NCI-H2171 (cell line): ENCODE measurements at regions not wholly inside any gene's neighbourhood (a gene's known extent, or its start where the extent isn't known, plus 50 kb on each side); places are given as distances from the start of the nearest gene placed in this dataset.
"Not testable (repeated sequence)": the region's sequence is repeated elsewhere in the genome, so short reads cannot be mapped to it uniquely, and the experiment has no call there.

ENCODE experiments used
- DNase-seq: peaks from one replicate; lab custom pipeline; 2025; lab: John Stamatoyannopoulos, UW

DNA sequence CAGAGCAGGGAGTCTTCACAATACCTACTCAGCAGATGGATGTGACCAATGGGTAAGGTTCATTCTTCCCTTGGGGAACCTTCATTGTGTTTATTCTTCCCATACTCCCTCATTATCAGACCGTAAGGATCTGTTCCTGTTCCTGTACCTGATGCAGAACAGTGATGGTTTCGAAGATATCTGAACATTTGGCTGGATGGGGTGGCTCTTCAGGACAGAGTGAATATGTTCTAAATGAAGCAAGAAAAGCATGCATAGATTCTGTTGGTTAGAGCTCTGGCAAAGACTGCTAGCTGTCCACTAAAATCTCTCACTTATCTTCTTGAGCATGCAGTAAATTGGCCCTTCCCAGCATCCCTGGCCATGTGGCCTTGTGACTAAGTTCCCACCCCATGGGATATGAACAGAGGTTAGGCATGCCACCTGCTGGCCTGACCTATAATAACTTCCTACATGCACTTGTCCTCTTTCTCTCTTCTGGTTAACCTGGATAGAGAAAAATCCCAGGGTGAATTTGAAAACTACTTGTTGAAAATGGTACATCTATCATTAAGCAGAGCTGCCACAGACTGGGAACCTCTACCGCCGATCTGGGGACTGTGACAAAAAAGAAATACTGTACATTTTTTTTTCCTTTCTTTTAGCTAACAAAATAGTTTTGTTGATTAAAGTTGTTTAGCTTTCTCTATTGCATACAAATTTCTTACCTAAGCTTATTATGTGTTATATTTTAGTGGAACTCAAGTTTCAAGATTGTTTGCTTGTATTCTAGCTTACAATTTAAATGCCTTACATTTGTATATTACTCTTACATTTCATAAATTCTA is 60.0 kb upstream of the BANK1 start:
- DNase-seq: no peak

DNA sequence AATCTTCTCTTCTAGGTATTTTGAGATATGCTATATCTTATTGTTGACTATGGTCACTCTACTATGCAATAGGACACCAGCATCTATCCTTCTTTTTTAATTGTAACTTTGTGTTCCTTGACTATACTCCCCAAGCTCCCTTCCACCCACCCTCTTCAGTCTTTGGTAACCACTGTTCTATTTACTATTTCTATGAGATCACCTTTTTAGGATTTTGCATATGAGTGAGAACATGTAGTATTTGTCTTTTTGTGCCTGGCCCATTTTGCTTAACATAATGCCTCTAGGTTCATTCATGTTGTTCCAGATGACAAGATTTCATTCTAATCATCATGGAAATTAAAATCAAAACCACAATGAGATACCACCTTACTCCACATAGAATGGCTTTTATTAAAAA is 63.3 kb upstream of the BANK1 start:
- DNase-seq: no peak

DNA sequence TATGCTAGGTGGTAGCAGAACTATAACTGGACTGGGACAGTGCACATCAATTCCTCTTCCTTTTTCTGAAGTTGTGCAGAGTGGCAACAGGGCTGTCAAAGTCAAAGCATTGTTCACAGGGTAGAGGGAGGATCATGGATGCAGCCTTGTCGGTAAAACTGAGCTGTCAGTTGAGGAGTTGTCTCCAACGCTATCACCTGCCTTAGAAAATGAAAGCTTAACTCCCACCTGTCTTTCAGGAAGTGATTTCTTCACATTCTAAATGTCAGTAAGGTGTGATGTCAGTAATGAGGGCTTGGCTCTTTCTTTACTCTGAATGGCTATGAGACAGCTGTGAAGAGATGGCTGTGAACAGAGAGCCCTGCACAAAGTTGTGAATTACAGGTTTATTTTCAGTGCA is 66.4 kb upstream of the BANK1 start:
- no peak for DNase-seq

- no peak for DNase-seq
These were observed 71.7 kb upstream of the BANK1 start for GRCh38 chr4:101718810-101719209.

- peak; percentile 67 for DNase-seq
These were observed 78.8 kb upstream of the BANK1 start for GRCh38 chr4:101711590-101712260.

GRCh38 chr4:101710806-101711205 is 79.7 kb upstream of the BANK1 start:
- DNase-seq: no peak

GRCh38 chr4:101708293-101709039 is 82.1 kb upstream of the BANK1 start:
- DNase-seq: no peak

- DNase-seq: no peak
These were observed 82.9 kb upstream of the BANK1 start for GRCh38 chr4:101707596-101707995.

DNA sequence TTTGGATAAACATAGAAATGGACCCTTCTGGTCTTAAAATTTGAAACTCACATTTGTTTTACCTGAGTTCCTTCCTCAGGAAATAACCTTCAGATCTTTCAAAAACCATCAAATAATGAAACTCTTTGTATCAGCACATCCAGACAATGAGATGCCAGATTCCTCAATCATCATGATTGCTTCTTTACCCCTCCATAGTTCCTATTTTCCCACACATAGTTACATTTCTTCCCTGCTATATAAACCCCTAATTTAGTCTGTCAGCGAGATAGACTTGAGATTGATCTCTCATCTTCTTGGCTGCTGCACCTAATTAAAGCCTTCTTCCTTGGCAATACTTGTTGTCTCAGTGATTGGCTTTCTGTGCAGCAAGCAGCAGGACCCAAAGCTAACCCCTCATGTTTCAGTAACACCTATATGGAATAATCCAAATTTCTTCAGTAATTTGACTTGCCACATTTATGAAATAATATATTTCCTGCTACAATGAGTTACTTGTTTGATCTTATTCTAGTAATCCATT is 83.9 kb upstream of the BANK1 start:
- no peak for DNase-seq

- no peak for DNase-seq
These were observed 89.0 kb upstream of the BANK1 start for GRCh38 chr4:101701551-101701950.

DNA sequence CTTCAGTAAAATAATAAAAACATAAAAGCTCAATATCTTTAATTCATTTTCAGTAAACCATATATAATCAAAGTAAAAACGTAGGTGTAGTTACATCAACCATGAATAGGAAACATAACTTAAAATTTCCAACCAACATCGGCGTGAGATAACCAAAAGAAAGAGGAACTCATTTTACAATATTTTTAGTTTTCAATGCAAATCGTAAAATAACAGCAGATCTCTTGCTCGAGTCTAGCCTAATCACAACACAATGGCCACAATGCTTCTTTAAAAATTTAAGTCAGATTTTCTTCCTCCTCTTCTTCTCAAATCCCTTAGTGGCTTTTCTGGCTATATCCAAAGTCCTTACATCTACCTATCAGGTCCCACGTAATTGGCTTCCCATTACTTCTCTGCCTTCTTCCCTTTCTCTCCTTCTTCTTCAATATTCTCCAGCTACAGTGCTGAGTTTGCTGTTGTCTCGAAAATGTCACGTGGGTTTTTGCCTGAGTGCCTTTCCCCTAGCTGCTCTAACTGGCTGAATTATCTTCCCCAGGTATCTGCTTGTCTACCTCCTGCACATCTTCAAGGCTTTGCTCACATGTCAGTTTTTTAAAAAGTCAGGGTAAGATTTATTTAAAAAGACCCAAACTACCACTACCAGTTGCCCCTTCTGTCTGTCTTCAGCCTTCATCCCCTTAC is 90.9 kb upstream of the BANK1 start:
- no peak for DNase-seq

- no peak for DNase-seq
These were observed 93.3 kb upstream of the BANK1 start for GRCh38 chr4:101697266-101697665.

DNA sequence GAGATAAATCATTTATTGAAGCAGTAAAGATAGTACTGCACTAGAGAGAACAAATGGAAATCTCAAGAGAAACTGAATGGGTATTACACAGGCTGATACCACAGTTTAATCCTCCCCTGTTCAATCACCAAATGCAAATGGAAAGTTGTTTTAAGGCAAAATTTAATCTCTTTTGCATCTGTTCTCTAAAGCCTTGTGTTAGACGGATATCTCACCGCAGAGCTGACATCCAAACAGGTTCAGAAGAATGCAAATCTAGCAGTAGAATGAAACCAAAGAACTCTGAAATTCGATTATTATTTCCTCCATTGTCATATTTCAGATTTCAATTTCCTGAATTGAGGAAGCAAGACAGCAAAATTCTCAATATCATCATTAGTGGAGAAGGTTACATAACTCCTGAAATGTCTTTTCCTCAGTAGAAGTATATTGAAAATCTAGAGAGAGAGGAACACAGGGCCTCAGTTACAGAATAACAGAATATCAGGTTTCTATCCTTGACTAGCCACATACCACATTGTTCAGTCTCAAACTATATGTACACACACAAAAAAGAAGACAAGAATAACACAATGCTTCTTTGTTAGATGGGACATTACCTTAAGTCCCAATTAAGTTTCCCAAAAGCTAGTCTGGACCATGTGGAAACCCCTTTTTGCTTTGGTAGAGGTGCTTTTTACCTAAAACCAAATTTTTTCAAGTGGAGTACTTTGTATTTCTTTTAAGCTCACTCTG is 94.1 kb upstream of the BANK1 start:
- no peak for DNase-seq

DNA sequence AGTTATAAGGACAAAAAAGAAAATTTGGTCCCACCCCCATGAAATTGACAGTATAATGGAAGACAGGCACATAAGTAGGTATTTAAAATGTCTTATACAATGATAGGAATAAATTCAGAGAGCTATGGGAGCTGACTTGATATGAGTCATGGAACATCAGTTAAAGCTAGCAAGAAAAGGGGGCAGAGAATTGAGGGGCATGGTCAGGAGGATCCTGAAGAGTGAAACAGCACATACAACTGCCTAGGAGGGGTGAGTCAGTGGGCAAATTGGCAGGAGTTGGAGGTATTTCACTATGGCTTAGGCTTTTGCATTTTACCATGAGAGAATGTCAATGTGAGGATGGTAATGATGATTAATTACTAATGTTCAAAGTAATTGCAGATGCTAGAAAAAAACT is 95.4 kb upstream of the BANK1 start:
- DNase-seq: no peak

DNA sequence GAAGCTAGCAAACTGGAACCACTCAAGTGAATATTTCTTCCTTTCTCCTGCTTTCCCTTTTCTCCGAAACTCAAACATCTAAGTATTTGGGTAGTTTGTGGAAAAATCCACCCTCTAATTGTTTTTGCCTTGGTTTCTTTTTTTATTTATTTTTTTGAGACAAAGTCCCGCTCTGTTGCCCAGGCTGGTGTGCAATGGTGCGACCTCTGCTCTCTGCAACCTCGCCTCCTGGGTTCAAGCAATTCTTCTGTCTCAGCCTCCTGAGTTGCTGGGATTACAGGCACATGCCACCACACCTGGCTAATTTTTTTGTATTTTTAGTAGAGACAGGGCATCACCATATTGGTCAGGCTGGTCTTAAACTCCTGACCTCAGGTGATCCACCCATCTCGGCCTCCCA is 96.1 kb upstream of the BANK1 start:
- not testable (repeated sequence) for DNase-seq

DNA sequence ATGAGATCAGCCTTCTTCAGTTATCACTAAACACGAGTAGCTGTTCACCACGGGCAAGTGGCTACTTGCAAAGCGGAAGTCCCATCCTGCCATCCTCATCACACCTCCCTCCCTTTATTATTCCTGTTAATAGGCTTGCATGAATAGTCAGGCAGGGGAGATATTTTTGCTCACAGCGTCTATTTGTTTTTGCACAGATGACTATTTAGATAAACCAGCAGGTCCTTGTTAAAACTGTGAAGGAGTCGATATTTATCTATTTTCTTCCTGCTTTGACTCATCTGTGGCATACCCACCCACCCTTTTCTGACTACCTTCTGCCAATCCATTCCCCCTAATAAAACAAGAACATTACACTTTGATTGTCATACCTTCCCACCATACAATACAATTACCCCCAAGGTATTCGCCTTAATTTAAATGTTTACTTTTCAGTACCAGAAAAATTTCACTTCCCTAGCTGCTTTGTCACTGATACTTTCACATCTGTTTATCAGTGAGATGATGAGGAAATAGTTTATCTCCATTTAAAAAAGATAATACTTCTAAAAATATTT is 96.6 kb upstream of the BANK1 start:
- peak; percentile 37 for DNase-seq

GRCh38 chr4:101689220-101689619 is 101.3 kb upstream of the BANK1 start:
- DNase-seq: no peak

GRCh38 chr4:101685126-101685525 is 105.4 kb upstream of the BANK1 start:
- no peak for DNase-seq

- DNase-seq: peak; percentile 17
These were observed 107.6 kb upstream of the BANK1 start for GRCh38 chr4:101682946-101683345.

DNA sequence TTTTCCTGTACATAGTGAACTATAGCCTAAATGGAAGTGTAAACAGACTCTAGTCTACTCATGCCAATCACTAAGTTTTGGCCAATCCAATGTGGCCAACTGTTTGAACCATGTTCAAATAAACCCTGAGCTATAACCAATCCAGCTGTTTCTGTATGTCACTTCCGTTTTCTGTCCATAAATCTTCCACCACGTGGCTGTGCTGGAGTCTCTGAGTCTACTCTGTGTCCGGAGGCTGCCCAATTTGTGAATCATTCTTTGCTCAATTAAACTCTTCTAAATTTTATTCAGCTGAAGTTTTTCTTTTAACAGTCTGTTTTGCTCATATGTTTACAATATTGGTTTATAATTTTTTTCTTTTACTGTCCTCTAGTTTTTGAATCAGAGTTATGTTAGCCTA is 112.3 kb upstream of the BANK1 start:
- no peak for DNase-seq

- DNase-seq: no peak
These were observed 119.6 kb upstream of the BANK1 start for GRCh38 chr4:101670897-101671296.
